ENCODE measurements at regions not wholly inside any gene's neighbourhood (a gene's known extent, or its start where the extent isn't known, plus 50 kb on each side); places are given as distances from the start of the nearest gene placed in this dataset.
A peak's percentile ranks its signal among the peaks of the same experiment; 100 is the strongest.

- DNase-seq (ENCODE audit: low read depth, low spot score): no peak
- H3K27ac ChIP-seq: peak overlapping the region; percentile 64
Measured at GRCh38 chr4:54152846-54153600, 53.1 kb downstream of the GSX2 start.

DNA sequence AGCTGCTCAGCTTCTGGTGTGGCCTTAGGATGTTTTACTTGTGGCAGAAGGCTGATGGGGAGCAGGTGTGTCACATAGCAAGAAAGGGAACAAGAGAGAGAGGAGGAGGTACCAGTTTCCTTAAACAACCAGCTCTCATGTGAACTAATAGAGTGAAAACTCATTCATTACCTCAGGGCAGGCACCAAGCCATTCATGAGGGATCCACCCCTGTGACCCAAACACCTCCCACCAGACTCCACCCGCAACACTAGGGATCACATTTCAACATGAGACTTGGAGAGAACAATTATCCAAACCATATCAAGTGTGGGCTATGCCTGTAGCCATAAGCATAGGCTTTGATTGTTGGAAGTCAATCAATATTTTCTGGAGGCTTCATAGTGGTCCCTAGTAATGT is 56.0 kb downstream of the GSX2 start:
- H3K27ac ChIP-seq: no peak overlapping the region
- DNase-seq (ENCODE audit: low read depth, low spot score): no peak

GRCh38 chr4:54157606-54158005 is 57.6 kb downstream of the GSX2 start:
- H3K27ac ChIP-seq: no peak overlapping the region
- DNase-seq (ENCODE audit: low read depth, low spot score): no peak

DNA sequence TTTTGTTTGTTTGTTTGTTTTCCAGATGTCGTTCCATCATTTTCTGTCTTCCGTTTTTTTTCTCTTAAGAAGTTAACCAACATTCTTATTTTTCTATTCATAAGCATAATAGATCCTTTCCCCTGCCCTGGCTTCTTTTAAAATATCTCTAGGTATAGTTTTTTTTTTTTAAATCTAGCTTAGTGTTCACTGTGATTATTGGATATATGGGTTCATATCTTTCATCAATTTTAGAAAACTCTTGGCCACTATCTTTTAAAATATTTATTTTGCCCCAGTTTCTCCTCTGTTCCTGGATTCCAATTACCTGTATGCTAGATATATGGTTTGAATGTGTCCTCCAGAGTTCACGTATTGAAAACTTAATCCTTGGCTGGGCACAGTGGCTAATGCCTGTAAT is 59.6 kb downstream of the GSX2 start:
- H3K27ac ChIP-seq: no peak overlapping the region
- DNase-seq (ENCODE audit: low read depth, low spot score): no peak

- DNase-seq (ENCODE audit: low read depth, low spot score): no peak
- no peak overlapping the region for H3K27ac ChIP-seq
Measured at GRCh38 chr4:54165011-54165410, 64.1 kb upstream of the PDGFRA start.

DNA sequence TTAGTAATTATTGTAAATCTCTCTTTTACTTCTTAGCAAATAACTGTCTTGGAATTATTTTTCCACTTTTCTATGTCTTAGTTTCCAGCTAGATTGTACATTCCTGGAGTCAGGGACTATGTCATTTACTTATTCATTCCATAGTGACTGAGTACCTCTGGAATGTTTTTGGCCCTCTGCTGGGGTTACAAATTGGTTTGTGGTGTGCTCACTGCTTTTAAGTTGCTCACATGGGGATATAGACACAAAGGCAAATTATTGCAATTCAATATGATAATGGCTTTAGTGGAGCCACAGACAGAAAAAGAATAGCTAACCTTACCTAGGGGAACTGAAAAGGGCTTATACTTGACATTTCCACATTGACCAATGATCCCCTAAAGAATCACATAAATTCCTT is 63.7 kb upstream of the PDGFRA start:
- no peak for DNase-seq (ENCODE audit: low read depth, low spot score)
- no peak overlapping the region for H3K27ac ChIP-seq

GRCh38 chr4:54167508-54167907 is 61.6 kb upstream of the PDGFRA start:
- DNase-seq (ENCODE audit: low read depth, low spot score): no peak
- no peak overlapping the region for H3K27ac ChIP-seq

DNA sequence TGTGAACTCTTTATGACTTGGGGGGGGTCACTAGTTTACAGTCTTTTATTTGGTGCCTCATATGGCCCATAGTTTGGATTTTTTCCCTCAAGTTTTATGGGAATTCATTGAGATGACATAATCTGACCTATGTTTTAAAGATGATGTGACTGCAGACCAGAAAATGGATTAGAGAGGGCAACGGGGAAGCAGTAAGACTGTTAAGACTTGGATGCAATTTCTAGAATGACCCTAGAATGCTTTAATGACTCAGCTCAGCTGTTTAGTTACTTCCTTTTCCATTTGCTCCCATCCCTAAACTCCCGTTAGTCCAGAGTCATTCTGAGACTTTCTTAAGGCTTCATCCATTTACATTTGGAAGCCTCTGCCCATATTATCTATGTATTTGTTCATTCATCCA is 59.9 kb upstream of the PDGFRA start:
- DNase-seq (ENCODE audit: low read depth, low spot score): no peak
- H3K27ac ChIP-seq: no peak overlapping the region

- no peak for DNase-seq (ENCODE audit: low read depth, low spot score)
- no peak overlapping the region for H3K27ac ChIP-seq
Measured at GRCh38 chr4:54172156-54172555, 56.9 kb upstream of the PDGFRA start.

GRCh38 chr4:54173281-54173912 is 55.7 kb upstream of the PDGFRA start:
- H3K27ac ChIP-seq: no peak overlapping the region
- no peak for DNase-seq (ENCODE audit: low read depth, low spot score)

- no peak for DNase-seq (ENCODE audit: low read depth, low spot score)
- no peak overlapping the region for H3K27ac ChIP-seq
Measured at GRCh38 chr4:54176202-54176601, 52.9 kb upstream of the PDGFRA start.

Measured in epithelial cell of prostate (primary cell).